Osteoblast (primary cell): ENCODE measurements at regions not wholly inside any gene's neighbourhood (a gene's known extent, or its start where the extent isn't known, plus 50 kb on each side); places are given as distances from the start of the nearest gene placed in this dataset.

ENCODE experiments used
- DNase-seq: peaks from one replicate; pipeline ENCODE4 v3.0.0; 2011; ENCODE audit warnings: low spot score, mixed read lengths; ENCODE audit not compliant: insufficient read length; ENCODE audit errors: missing footprints
- H2AFZ ChIP-seq: 2 replicates; pipeline ENCODE4 v1.6.0; 2011; ENCODE audit warnings: mild to moderate bottlenecking, low read length
- H3K27ac ChIP-seq: 2 replicates; pipeline ENCODE4 v1.5.1; 2011; ENCODE audit warnings: mild to moderate bottlenecking, low read depth, low read length, moderate library complexity
- H3K27me3 ChIP-seq: 2 replicates; pipeline ENCODE4 v1.6.0; 2012; ENCODE audit warnings: mild to moderate bottlenecking, control low read depth, inconsistent platforms, low read length, moderate library complexity; ENCODE audit not compliant: insufficient read depth
- H3K36me3 ChIP-seq: 2 replicates; pipeline ENCODE4 v1.5.1; 2011; ENCODE audit warnings: mild to moderate bottlenecking, low read length, control low read depth, moderate library complexity; ENCODE audit not compliant: insufficient read depth
- H3K4me1 ChIP-seq: 2 replicates; pipeline ENCODE4 v1.5.1; 2011; ENCODE audit warnings: mild to moderate bottlenecking, low read length, control low read depth, moderate library complexity; ENCODE audit not compliant: insufficient read depth
- H3K4me2 ChIP-seq: 2 replicates; pipeline ENCODE4 v1.6.0; 2011; ENCODE audit warnings: mild to moderate bottlenecking, low read length; ENCODE audit not compliant: insufficient read depth
- H3K4me3 ChIP-seq: fragments of 200-600 bp; sonication (generic); 3 replicates; pipeline ENCODE4 v1.5.1; 2012; ENCODE audit warnings: mild to moderate bottlenecking, low read length, inconsistent platforms; ENCODE audit not compliant: insufficient read depth
- H3K79me2 ChIP-seq: 2 replicates; pipeline ENCODE4 v1.6.0; 2012; ENCODE audit warnings: mild to moderate bottlenecking, low read length, control low read depth, inconsistent platforms; ENCODE audit not compliant: insufficient read depth
- H3K9me3 ChIP-seq: 2 replicates; pipeline ENCODE4 v1.5.1; 2011; ENCODE audit warnings: low read depth, low read length, control low read depth
- H4K20me1 ChIP-seq: 2 replicates; pipeline ENCODE4 v1.6.0; 2012; ENCODE audit warnings: mild to moderate bottlenecking, low read length, control low read depth; ENCODE audit not compliant: insufficient read depth
- TF ChIP-seq, protein P1 (sequence below): IDR thresholded peaks from 2 replicates; pipeline ENCODE4 v1.5.1; 2011; ENCODE audit warnings: mild to moderate bottlenecking, low read depth, low read length, moderate library complexity; ENCODE audit errors: extremely low read depth

DNA sequence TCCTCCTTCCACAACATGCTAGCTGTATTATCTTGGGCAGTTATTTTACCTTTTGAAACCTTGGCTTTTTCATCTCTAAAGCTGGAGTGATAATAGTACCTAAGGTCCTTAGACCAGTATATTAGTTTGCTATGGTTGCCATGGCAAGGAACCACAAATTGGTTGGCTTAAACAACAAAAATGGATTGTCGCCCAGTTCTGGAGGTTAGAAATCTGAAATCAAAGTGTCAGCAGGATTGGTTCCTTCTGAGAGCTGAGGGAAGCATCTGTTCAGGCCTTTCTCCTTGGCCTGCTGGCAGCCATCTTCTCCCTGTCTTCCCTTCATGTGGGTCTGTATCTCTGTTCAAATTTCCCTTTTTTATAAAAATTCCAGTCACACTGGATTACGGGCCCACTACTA is 55.5 kb upstream of the SLC35F4 start:
- H4K20me1 ChIP-seq: no peaks in the 10 kb centered on the region
- H2AFZ ChIP-seq: no peak overlapping the region
- no peak overlapping the region for H3K27ac ChIP-seq
- no peaks in the 10 kb centered on the region for H3K27me3 ChIP-seq
- no peaks in the 10 kb centered on the region for H3K4me1 ChIP-seq
- no peaks in the 10 kb centered on the region for H3K36me3 ChIP-seq
- H3K79me2 ChIP-seq: no peaks in the 10 kb centered on the region
- no peak overlapping the region for H3K4me2 ChIP-seq
- no peak for DNase-seq
- TF ChIP-seq, protein P1, sequence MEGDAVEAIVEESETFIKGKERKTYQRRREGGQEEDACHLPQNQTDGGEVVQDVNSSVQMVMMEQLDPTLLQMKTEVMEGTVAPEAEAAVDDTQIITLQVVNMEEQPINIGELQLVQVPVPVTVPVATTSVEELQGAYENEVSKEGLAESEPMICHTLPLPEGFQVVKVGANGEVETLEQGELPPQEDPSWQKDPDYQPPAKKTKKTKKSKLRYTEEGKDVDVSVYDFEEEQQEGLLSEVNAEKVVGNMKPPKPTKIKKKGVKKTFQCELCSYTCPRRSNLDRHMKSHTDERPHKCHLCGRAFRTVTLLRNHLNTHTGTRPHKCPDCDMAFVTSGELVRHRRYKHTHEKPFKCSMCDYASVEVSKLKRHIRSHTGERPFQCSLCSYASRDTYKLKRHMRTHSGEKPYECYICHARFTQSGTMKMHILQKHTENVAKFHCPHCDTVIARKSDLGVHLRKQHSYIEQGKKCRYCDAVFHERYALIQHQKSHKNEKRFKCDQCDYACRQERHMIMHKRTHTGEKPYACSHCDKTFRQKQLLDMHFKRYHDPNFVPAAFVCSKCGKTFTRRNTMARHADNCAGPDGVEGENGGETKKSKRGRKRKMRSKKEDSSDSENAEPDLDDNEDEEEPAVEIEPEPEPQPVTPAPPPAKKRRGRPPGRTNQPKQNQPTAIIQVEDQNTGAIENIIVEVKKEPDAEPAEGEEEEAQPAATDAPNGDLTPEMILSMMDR: no peak
- no peaks in the 10 kb centered on the region for H3K9me3 ChIP-seq
- H3K4me3 ChIP-seq: no peak overlapping the region

DNA sequence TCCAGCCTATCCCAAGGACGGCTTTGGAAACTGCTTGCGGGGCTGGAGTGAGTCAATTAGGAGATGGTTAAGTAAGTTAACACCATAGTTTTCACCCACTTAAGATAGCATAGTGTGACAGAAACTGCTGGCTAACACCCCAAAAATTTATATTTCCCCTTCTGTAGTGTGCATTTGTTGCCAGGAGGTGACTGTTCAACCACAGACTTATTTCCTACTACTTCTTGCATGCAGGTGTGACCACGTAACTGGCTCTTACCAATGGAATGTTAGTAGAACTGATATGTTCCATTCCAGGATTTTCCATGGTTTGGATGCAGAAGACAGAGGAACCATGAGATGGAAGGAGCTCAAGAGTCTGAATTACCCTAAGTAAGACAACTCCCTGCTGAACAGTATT is 52.9 kb upstream of the SLC35F4 start:
- Histone ChIP-seq H4K20me1 (no peaks in the 10 kb centered on the region), H3K4me3 (no peak overlapping the region), H3K4me1 (no peaks in the 10 kb centered on the region), H3K9me3 (no peaks in the 10 kb centered on the region), H3K79me2 (no peaks in the 10 kb centered on the region), H3K27ac (no peak overlapping the region), H2AFZ (no peak overlapping the region), H3K4me2 (no peak overlapping the region), H3K36me3 (no peaks in the 10 kb centered on the region), H3K27me3 (no peaks in the 10 kb centered on the region)
- TF ChIP-seq, protein P1: no peak
- no peak for DNase-seq
